ENCODE measurements at regions not wholly inside any gene's neighbourhood (a gene's known extent, or its start where the extent isn't known, plus 50 kb on each side); places are given as distances from the start of the nearest gene placed in this dataset.

- Histone ChIP-seq H3K4me2 (no peak overlapping the region), H3K27me3 (no peaks in the 10 kb centered on the region), H3K36me3 (no peaks in the 10 kb centered on the region), H4K20me1 (no peaks in the 10 kb centered on the region), H3K9me3 (no peaks in the 10 kb centered on the region), H3K4me3 (no peak overlapping the region), H3K9ac (no peak overlapping the region), H3K4me1 (peaks cover 19% of the 10 kb centered on the region), H3K27ac (no peak overlapping the region)
- TF ChIP-seq Cebpa-rat (IDR thresholded peaks at IDR 0.05) = no peak
Observed at GRCh38 chr10:31152421-31153135, 120.9 kb upstream of the ZNF438 start.

DNA sequence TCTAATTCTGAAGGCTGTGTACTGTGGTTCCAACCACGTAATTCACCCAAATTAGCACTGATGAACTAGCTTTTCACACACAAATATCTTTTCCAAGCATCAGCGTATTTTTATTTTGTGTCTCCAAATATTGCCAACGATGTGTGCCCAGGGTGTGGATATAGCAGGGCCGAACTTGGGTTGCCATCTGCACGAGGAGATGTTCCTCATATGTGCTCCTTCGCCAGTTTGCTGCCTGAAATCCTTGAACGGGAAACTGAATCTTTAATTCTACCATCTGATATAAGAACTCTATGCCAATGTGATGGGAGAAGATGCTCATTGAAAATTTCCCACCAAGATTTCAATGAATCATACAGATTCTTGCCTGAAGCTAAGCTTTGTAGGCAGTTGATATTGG is 121.5 kb upstream of the ZNF438 start:
- H4K20me1 ChIP-seq = no peaks in the 10 kb centered on the region
- no peaks in the 10 kb centered on the region for H3K27me3 ChIP-seq
- no peak for TF ChIP-seq Cebpa-rat (IDR thresholded peaks at IDR 0.05)
- H3K4me2 ChIP-seq = no peak overlapping the region
- no peak overlapping the region for H3K4me3 ChIP-seq
- H3K27ac ChIP-seq = no peak overlapping the region
- peaks cover 19% of the 10 kb centered on the region for H3K4me1 ChIP-seq
- no peak overlapping the region for H3K9ac ChIP-seq
- H3K9me3 ChIP-seq = no peaks in the 10 kb centered on the region
- H3K36me3 ChIP-seq = no peaks in the 10 kb centered on the region

- H3K4me3 ChIP-seq = no peak overlapping the region
- no peak overlapping the region for H3K9ac ChIP-seq
- no peak overlapping the region for H3K27ac ChIP-seq
- H3K27me3 ChIP-seq = no peaks in the 10 kb centered on the region
- TF ChIP-seq Cebpa-rat (IDR thresholded peaks at IDR 0.05) = no peak
- H3K4me1 ChIP-seq = peaks cover 19% of the 10 kb centered on the region
- H4K20me1 ChIP-seq = no peaks in the 10 kb centered on the region
- H3K36me3 ChIP-seq = no peaks in the 10 kb centered on the region
- H3K9me3 ChIP-seq = no peaks in the 10 kb centered on the region
- no peak overlapping the region for H3K4me2 ChIP-seq
Observed at GRCh38 chr10:31153692-31154091, 122.0 kb upstream of the ZNF438 start.

DNA sequence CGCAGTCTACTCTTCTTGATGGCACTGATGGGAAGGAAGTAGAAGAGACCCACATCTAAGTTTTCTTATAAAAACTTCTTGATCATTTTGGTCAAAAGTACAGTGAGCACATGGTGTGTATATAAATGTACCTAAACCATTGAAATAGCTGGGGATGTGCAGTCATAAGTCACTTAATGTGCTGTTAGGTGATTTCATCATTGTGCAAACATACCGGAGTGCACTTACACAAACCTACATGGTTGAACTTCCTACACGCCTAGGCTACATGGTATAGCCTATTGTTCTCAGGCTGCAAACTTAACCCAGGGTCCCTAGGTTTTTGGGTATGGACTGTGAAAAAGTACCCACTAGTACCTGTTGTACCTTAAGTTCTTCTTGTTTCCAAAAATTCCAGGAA is 123.3 kb upstream of the ZNF438 start:
- TF ChIP-seq Cebpa-rat (IDR thresholded peaks at IDR 0.05) = no peak
- no peak overlapping the region for H3K27ac ChIP-seq
- H3K4me3 ChIP-seq = no peak overlapping the region
- H3K4me1 ChIP-seq = peaks cover 9% of the 10 kb centered on the region
- H3K36me3 ChIP-seq = no peaks in the 10 kb centered on the region
- H3K9ac ChIP-seq = no peak overlapping the region
- no peak overlapping the region for H3K4me2 ChIP-seq
- H4K20me1 ChIP-seq = no peaks in the 10 kb centered on the region
- no peaks in the 10 kb centered on the region for H3K27me3 ChIP-seq
- H3K9me3 ChIP-seq = no peaks in the 10 kb centered on the region

DNA sequence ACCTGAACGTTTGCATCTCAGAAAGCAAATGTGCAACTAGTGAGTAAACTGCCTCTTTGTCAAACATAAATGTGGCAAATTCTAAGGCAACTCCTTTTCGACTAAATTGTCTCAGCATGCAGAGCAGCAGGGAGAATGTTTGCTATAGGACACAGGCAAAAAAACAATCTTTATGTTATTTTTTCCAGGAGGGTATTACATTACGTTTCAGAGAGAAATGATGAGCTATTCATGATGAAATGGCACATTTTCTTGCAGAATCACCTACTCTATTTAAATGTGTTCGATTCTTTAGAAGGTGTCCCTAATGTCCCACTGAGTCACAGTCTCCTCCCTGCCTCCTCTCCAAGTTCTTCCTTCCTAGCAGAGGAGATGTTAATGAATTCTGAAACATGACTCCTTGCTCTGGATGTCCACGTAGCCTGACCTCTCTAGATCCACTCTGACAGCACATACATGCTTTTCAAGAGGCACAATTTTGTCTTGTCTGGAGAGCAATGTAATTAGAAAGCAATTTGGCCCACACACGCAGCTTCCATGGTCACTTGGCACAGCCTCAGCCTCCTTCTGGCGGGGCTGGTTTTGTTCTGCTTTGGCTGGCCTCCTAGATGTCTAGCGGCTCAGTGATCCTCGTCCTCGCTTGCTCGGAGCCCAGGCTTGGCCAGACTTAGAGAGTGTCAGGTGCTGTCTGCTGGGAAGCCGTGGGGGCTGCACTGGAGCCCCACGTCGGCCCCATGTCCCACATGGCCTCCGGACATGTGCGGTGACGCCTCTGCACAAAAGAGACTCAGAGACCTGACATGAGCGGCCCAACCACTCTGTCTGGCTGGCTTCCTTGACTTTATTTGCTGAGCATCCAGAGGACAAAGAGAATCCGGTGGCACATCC is 125.7 kb upstream of the ZNF438 start:
- Histone ChIP-seq H3K27ac (no peak overlapping the region), H3K9ac (no peak overlapping the region), H3K36me3 (no peaks in the 10 kb centered on the region), H3K9me3 (no peaks in the 10 kb centered on the region), H3K4me2 (no peak overlapping the region), H3K4me3 (no peak overlapping the region), H3K4me1 (no peaks in the 10 kb centered on the region), H4K20me1 (no peaks in the 10 kb centered on the region), H3K27me3 (no peaks in the 10 kb centered on the region)
- TF ChIP-seq Cebpa-rat (IDR thresholded peaks at IDR 0.05) = no peak

DNA sequence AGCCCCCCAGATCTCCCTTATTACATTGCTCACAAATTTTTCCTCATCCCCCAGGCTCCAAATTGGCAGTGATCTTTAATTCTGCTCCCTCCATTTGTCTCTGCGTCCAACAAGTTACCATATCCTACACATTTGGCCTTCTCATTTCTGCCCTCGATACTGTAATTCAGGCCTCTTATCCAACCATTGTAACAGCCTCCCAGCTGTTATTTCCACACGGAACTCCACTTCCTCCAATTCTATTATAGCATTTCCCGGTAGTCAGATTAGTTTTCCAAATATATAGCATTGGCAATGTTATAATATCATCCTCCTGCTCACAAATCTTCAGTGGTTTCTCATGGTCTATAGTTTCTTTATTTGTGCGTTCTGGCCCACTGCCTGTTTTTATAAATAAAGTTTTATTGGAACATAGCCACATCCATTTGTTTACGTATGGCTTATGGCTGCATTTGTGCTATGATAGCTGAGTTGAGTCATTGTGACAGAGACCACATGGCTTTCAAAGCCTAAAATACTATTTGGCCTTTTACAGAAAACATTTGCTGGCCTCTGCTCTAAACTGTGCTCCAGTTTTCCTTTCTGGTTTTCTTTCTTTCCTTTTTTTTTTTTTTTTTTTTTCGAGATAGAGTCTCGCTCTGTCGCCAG is 126.5 kb upstream of the ZNF438 start:
- no peak overlapping the region for H3K27ac ChIP-seq
- H3K4me1 ChIP-seq = no peaks in the 10 kb centered on the region
- no peak overlapping the region for H3K9ac ChIP-seq
- no peak overlapping the region for H3K4me3 ChIP-seq
- TF ChIP-seq Cebpa-rat (IDR thresholded peaks at IDR 0.05) = no peak
- H3K36me3 ChIP-seq = no peaks in the 10 kb centered on the region
- no peak overlapping the region for H3K4me2 ChIP-seq
- H3K27me3 ChIP-seq = no peaks in the 10 kb centered on the region
- 0 out of 2 replicates have a peak, but pooled peaks cover 3% of the 10 kb centered on the region for H3K9me3 ChIP-seq
- H4K20me1 ChIP-seq = no peaks in the 10 kb centered on the region

DNA sequence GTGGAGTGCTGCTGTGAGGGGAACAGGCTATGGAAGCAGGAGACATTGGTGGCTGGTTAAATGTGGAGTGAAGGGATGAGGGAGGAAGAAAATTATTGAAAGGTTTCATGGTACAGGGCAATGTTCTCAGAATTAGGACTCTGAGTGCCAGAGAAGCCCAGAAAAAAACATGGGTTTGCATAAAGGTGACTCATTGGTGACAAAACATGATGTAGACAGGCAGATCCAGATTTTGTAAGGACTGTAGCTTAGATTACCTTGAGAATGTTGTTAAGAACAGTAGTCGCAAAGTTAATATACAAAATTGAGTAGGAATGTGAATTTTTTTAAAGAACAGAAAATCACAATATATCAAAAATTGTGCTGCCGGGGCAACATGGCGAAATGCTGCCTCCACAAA is 134.9 kb upstream of the ZNF438 start:
- peaks cover 20% of the 10 kb centered on the region for H3K9me3 ChIP-seq
- no peak overlapping the region for H3K27ac ChIP-seq
- no peak overlapping the region for H3K9ac ChIP-seq
- no peak overlapping the region for H3K4me2 ChIP-seq
- H3K4me1 ChIP-seq = no peaks in the 10 kb centered on the region
- H3K27me3 ChIP-seq = no peaks in the 10 kb centered on the region
- H3K4me3 ChIP-seq = no peak overlapping the region
- H3K36me3 ChIP-seq = no peaks in the 10 kb centered on the region
- no peak for TF ChIP-seq Cebpa-rat (IDR thresholded peaks at IDR 0.05)
- H4K20me1 ChIP-seq = no peaks in the 10 kb centered on the region

GRCh38 chr10:31170636-31171035 is 139.0 kb upstream of the ZNF438 start:
- no peaks in the 10 kb centered on the region for H4K20me1 ChIP-seq
- H3K9ac ChIP-seq = no peak overlapping the region
- H3K4me2 ChIP-seq = no peak overlapping the region
- H3K4me1 ChIP-seq = no peaks in the 10 kb centered on the region
- H3K36me3 ChIP-seq = no peaks in the 10 kb centered on the region
- no peaks in the 10 kb centered on the region for H3K27me3 ChIP-seq
- no peak for TF ChIP-seq Cebpa-rat (IDR thresholded peaks at IDR 0.05)
- no peak overlapping the region for H3K27ac ChIP-seq
- H3K4me3 ChIP-seq = no peak overlapping the region
- H3K9me3 ChIP-seq = peaks cover 24% of the 10 kb centered on the region

- Histone ChIP-seq H3K4me3 (no peak overlapping the region), H3K9me3 (peaks cover 15% of the 10 kb centered on the region), H3K36me3 (no peaks in the 10 kb centered on the region), H3K9ac (no peak overlapping the region), H3K4me2 (no peak overlapping the region), H4K20me1 (no peaks in the 10 kb centered on the region), H3K27ac (no peak overlapping the region), H3K4me1 (no peaks in the 10 kb centered on the region), H3K27me3 (no peaks in the 10 kb centered on the region)
- no peak for TF ChIP-seq Cebpa-rat (IDR thresholded peaks at IDR 0.05)
Observed at GRCh38 chr10:31171402-31172083, 139.9 kb upstream of the ZNF438 start.

All from BLaER1 (cell line).